ENCODE measurements at regions not wholly inside any gene's neighbourhood (a gene's known extent, or its start where the extent isn't known, plus 50 kb on each side); places are given as distances from the start of the nearest gene placed in this dataset.
"Not testable (repeated sequence)": the region's sequence is repeated elsewhere in the genome, so short reads cannot be mapped to it uniquely, and the experiment has no call there.

- DNase-seq (ENCODE audit: low read depth), result not testable (repeated sequence)
These were observed 521.8 kb upstream of the GNPDA2 start for GRCh38 chr4:45248106-45248505.

- no peak for DNase-seq (ENCODE audit: low read depth)
These were observed 515.6 kb upstream of the GNPDA2 start for GRCh38 chr4:45241976-45242375.

GRCh38 chr4:45229206-45229605, 502.9 kb upstream of the GNPDA2 start:
- DNase-seq (ENCODE audit: low read depth), result no peak

GRCh38 chr4:45215976-45216542, 489.7 kb upstream of the GNPDA2 start:
- no peak for DNase-seq (ENCODE audit: low read depth)

- not testable (repeated sequence) for DNase-seq (ENCODE audit: low read depth)
These were observed 482.1 kb upstream of the GNPDA2 start for GRCh38 chr4:45208476-45208875.

- not testable (repeated sequence) for DNase-seq (ENCODE audit: low read depth)
These were observed 481.5 kb upstream of the GNPDA2 start for GRCh38 chr4:45207864-45208331.

- DNase-seq (ENCODE audit: low read depth), result not testable (repeated sequence)
These were observed 481.0 kb upstream of the GNPDA2 start for GRCh38 chr4:45207241-45207863.

GRCh38 chr4:45199736-45200135, 473.4 kb upstream of the GNPDA2 start:
- no peak for DNase-seq (ENCODE audit: low read depth)

- DNase-seq (ENCODE audit: low read depth), result no peak
These were observed 462.1 kb upstream of the GNPDA2 start for GRCh38 chr4:45188501-45188900.

GRCh38 chr4:45186249-45186648, 459.9 kb upstream of the GNPDA2 start:
- DNase-seq (ENCODE audit: low read depth), result no peak

- no peak for DNase-seq (ENCODE audit: low read depth)
These were observed 457.5 kb upstream of the GNPDA2 start for GRCh38 chr4:45183905-45184304.

- DNase-seq (ENCODE audit: low read depth), result no peak
These were observed 446.3 kb upstream of the GNPDA2 start for GRCh38 chr4:45172636-45173035.

GRCh38 chr4:45160951-45161350, 434.6 kb upstream of the GNPDA2 start:
- DNase-seq (ENCODE audit: low read depth), result no peak

GRCh38 chr4:45155081-45155777, 428.9 kb upstream of the GNPDA2 start:
- DNase-seq (ENCODE audit: low read depth), result peak; percentile 9

GRCh38 chr4:45147866-45148265, 421.5 kb upstream of the GNPDA2 start:
- peak; percentile 0 for DNase-seq (ENCODE audit: low read depth)

GRCh38 chr4:45131020-45131419, 404.7 kb upstream of the GNPDA2 start:
- DNase-seq (ENCODE audit: low read depth), result no peak

GRCh38 chr4:45122406-45122805, 396.1 kb upstream of the GNPDA2 start:
- DNase-seq (ENCODE audit: low read depth), result no peak

- DNase-seq (ENCODE audit: low read depth), result no peak
These were observed 395.1 kb upstream of the GNPDA2 start for GRCh38 chr4:45121426-45121975.

- no peak for DNase-seq (ENCODE audit: low read depth)
These were observed 393.8 kb upstream of the GNPDA2 start for GRCh38 chr4:45120163-45120562.

- no peak for DNase-seq (ENCODE audit: low read depth)
These were observed 393.0 kb upstream of the GNPDA2 start for GRCh38 chr4:45119376-45119775.

- no peak for DNase-seq (ENCODE audit: low read depth)
These were observed 376.4 kb upstream of the GNPDA2 start for GRCh38 chr4:45102716-45103115.

GRCh38 chr4:45100956-45101818, 374.8 kb upstream of the GNPDA2 start:
- DNase-seq (ENCODE audit: low read depth), result no peak
